CD4-positive, alpha-beta T cell treated with Interleukin-4 for 4 hours (primary cell): ENCODE measurements at regions not wholly inside any gene's neighbourhood (a gene's known extent, or its start where the extent isn't known, plus 50 kb on each side); places are given as distances from the start of the nearest gene placed in this dataset.

Experiments used
- DNase-seq: peaks from one replicate; pipeline ENCODE4 v3.0.0-alpha.2; 2020

DNA sequence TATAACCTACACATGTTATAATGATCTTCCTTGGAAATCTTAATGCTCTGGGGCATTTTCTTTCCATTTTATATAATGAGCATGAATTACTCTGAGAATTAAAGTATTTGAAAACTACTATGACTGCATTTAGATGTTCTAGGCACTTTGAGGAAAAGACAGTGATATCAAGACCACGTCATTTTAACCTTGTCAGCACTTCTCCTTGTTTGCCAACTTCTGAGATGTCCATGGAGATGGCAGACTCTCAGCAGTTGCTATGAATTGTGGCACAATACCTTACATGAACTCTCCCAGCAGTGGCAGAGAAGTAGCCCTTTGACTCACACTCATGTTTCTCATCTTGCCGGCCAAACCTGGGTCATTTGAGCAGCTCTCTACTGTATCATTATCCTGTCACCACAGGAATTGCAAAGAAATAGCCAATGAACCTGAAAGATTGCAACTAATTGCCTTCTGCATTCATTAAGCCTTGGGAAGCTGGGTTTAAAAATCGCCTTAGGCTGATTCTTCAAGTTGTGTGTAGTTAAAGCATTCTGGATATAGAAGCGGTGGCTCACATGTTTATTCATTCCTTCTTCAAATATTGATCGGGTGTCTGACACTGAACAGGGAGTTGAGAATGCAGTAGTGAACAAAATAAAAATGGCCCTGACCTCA lies 272.2 kb upstream of the CFAP20DC start:
- DNase-seq: no peak

DNA sequence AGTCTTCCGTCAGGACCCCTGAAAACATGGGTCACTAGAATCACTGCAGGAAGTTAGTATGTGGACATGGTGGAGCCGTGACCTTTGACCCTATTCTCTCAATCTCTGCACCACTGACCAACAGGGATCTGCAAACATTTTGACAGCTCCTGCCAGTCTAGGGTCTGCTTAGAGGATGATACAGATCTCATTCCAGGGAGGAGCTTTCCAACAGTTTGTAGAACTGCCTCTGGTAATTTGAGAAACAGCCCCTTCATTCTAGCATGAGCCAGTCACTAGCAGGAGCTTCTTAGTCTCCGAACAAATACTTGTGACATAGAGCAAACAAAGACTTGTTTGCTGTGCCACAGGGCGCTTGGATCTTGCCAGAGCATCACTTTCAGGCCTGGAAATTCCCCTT lies 270.3 kb upstream of the CFAP20DC start:
- no peak for DNase-seq

DNA sequence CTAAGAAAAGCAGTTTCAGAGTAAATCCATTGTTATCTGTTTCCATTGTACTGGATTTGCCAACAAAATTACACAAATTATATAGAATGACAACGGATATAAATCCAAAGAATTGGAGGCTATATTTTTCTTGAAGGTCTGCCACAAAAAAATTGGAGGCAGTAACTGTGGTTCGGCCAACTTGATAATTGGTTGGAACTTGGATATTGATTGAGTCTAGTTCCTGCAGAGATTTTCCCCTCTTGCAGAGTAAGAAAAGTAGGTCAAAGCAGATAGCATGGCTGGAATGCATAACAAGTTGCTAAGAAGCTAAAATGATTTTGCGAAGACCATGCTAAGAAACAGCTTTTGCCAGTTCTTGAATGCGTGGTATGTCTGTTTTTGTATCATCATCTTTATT lies 269.6 kb upstream of the CFAP20DC start:
- DNase-seq: no peak

GRCh38 chr3:59318881-59319280 lies 269.1 kb upstream of the CFAP20DC start:
- no peak for DNase-seq

- DNase-seq: no peak
These were observed 267.6 kb upstream of the CFAP20DC start for GRCh38 chr3:59317386-59317785.

- DNase-seq: no peak
These were observed 267.0 kb upstream of the CFAP20DC start for GRCh38 chr3:59316688-59317275.

DNA sequence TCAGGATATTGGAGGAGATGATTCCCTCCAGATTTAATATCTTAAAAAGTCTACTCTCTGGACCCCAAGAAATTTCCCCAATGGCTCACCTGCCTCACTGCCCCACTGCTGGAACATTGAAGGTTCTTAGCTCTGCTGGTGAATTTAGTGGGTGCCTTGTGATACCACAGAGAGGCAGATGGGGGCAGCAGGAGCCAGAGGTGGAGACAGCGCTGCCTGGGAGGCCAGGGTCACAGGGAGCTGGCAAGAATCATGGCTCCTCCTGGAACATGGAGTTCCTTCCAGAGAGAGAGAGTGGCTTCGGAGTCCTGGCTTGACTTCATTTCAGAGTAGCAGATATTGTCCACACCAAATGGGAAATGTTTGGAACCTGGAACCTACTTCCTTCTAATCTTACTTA lies 263.5 kb upstream of the CFAP20DC start:
- DNase-seq: peak; percentile 22

- no peak for DNase-seq
These were observed 261.4 kb upstream of the CFAP20DC start for GRCh38 chr3:59311231-59311630.

DNA sequence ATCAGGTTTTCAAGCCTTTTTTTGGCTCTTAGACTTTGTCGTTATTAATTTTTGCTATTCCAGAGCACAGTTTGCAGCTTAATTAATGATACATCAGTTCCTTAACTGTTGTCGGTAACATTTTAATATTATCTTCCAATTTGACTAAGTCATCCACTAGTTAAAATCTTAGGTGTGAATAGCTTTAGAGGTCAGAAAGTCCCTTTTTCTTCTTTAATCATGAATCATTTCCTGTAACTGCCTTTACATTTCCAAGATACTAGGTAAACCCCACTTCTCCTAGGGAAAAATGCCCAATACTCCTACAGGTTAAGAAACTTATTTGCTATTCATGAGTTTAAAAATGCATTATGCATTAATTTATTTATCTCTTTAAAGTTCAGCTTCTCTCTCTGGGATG lies 260.9 kb upstream of the CFAP20DC start:
- DNase-seq: no peak

DNA sequence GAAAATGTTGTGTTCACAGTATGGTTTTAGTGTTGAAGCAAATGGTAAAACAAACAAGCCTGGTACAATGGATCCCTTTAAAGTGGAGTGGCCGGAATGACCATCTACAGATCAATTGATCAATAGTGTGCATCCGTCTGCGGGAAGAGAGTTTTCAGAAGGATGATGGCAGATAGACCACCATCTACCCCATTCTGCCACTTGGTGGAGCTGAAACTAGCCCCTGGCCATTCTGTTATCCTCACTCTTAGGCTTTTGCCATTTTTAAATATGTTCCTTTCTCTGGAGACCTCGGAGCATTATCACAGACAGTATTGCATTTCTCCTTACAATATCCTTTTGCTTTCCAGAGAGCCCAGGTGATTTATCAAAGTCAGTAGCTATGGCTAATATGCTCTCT lies 258.9 kb upstream of the CFAP20DC start:
- no peak for DNase-seq

DNA sequence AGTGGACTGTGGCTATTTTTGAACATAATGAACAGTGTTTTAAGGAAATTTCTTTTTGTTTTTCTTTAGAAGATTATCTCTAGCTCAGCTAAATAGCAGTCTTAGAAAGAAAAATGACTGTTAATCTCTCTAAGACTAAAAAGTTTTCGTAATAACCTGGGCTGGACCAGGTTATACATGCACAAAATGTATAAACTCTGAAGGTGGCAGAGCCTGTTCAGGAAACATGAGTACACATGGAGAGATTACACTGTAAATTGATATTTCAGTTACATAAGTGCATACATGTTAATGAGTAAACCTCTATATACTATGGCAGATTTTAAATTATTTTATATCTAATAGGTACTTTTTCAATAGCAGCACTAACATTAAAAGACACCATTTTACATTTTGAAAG lies 258.2 kb upstream of the CFAP20DC start:
- no peak for DNase-seq

GRCh38 chr3:59306436-59306835 lies 256.6 kb upstream of the CFAP20DC start:
- no peak for DNase-seq

DNA sequence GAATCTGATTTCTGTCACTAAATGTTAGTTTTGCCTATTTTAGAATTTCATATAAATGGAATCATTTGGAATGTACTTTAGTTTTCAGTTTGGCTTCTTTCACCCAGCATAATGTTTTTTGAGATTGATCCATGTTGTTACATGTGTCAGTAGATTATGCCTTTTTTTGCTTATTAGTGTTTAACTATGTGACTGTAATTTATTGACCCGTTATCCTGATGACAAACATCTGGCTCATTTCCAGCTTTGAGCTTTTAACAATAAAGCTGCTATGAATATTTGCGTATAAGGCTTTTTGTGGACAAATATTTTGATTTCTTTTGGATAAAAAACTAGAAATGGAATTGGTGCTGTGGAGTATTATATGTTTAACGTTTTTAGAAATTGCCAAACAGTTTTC lies 254.5 kb upstream of the CFAP20DC start:
- no peak for DNase-seq

DNA sequence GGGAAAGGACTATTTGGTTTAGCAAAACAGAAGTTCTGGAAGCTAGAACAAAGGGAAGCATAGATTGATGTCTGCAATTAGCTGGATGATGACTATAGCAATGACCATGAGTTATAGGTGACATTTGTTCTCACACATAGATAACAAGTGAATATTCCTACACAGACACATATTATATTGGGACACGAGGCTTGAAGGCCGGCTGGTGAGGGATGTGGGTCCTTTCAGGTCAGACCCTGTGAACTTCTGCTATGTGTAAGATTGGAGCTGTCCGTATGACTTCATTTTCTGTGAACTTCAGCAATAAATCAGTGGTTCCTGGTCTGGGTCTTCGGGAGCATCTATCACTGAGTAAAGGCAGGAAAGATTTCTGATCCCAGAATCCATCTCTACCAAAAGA lies 253.6 kb upstream of the CFAP20DC start:
- no peak for DNase-seq

DNA sequence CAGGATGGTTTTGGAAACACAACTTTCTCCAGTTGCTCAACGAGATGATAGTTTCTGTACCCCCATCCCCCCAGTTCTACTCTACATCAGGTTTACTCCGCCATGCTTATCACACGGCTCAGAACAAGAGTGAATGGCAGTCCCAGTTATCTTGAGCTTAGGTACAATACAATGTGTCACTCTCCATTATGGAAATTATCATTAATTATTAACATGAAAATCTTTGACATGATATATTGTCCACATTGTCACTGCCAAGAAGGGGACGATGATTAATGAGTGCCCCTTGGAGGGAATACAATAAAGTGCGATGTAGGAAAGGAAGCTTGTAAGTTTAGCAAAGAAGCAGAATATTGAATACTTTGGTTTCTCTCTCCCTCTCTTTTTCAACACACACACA lies 252.6 kb upstream of the CFAP20DC start:
- no peak for DNase-seq

DNA sequence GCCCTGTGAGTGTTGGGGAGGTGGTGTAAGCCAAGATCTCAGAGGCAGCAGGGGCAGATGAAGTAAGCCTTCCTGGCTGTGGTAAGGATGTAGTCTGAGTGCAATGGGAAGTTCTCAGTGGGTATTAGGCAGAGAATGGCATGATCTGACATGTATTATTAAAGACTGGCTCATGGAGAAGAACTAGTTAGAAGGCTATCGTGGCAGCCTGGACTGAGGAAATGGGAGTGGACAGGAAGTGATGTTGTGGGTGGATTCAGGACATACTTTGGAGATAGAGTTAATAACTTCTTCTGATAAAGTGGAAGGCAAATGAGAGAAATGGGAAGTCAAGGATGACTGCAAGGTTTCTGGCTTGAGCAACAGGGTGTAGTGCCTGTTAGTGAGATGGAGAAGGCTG lies 250.9 kb upstream of the CFAP20DC start:
- no peak for DNase-seq

DNA sequence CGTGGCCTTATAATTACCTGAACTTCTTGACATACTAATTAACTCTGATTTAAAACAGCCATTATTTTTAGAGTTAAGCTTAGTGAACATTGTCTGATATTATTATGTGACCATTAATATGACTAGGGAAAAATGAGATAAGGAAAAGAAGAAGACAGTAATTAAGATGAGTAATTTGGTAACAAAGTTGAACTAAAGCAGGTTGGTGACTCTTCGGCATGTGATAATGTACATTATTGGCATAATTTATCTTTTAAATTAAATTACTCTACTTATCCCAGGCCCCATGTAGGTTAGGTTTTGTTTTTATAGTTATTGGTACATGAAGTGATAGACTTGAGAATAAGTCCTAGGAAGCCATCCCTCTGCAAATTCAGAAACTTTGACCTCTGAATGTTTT lies 249.7 kb upstream of the CFAP20DC start:
- no peak for DNase-seq

GRCh38 chr3:59290358-59290757 lies 240.5 kb upstream of the CFAP20DC start:
- DNase-seq: no peak

DNA sequence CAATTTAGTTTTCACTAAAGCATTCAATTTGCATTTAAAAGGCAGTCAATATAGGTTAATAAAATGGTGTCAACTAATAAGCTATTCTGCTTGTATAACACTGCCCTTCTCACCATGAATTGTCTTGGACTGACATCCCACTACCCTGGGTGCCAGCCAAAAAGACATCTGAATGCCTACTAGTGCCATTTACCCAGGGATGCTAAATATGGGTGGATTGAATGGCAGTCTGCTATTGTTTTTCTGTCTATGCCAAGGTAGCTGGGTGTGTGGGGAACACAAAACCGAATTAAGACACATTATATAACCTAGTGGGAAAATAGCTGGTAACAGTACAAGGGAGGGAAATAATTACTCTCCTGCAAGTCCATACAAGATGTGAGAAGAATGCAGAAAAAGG lies 240.0 kb upstream of the CFAP20DC start:
- DNase-seq: no peak

DNA sequence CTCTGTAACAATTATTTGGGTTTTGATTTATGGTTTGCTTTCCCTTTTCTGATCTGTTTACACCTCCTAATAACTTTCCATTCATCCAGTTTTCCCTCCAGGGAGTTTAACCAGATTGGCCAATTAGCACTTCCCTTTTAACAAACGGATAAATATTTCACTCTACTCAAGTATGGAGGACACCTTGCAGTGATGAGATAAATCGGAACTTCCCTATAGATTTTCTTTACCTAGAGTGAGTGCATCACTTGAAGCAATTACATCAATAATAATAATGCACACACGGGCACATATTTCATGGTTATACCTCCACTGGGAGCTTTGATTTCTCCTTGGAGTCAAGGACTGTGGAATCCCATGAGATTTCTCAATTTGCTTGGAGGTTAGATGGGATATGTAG lies 239.1 kb upstream of the CFAP20DC start:
- no peak for DNase-seq

GRCh38 chr3:59286791-59287531 lies 237.1 kb upstream of the CFAP20DC start:
- DNase-seq: no peak

GRCh38 chr3:59285560-59285959 lies 235.7 kb upstream of the CFAP20DC start:
- DNase-seq: no peak

- DNase-seq: no peak
These were observed 235.1 kb upstream of the CFAP20DC start for GRCh38 chr3:59284926-59285325.

- DNase-seq: no peak
These were observed 230.3 kb upstream of the CFAP20DC start for GRCh38 chr3:59280113-59280512.

GRCh38 chr3:59277816-59278215 lies 228.0 kb upstream of the CFAP20DC start:
- DNase-seq: no peak
